Liver (tissue), 8 donors: ENCODE measurements at regions not wholly inside any gene's neighbourhood (a gene's known extent, or its start where the extent isn't known, plus 50 kb on each side); places are given as distances from the start of the nearest gene placed in this dataset.

Source experiments
- DNase-seq: peaks from one replicate; pipeline ENCODE4 v3.0.0-alpha.2; 2017; ENCODE audit warnings: low spot score
- H3K27ac ChIP-seq, 2 donors: one replicate each; pipeline ENCODE4 v1.7.0; 2013; ENCODE audit warnings: inconsistent platforms in 2 of 2, low read length in 2 of 2, control low read depth in 1 of 2, low read depth in 1 of 2, mild to moderate bottlenecking in 1 of 2
- H3K27me3 ChIP-seq, 4 donors: one replicate each; pipeline versions ENCODE4 v1.6.1 to v1.7.0; 2013; ENCODE audit warnings: low read length in 3 of 4, inconsistent platforms in 1 of 4, mild to moderate bottlenecking in 1 of 4, moderate library complexity in 1 of 4; ENCODE audit not compliant: control insufficient read depth in 4 of 4, insufficient read depth in 4 of 4
- H3K36me3 ChIP-seq, 4 donors: one replicate each; pipeline versions ENCODE4 v1.6.1 to v1.7.0; 2013; ENCODE audit warnings: low read length in 3 of 4, mild to moderate bottlenecking in 3 of 4, low read depth in 1 of 4, moderate library complexity in 1 of 4; ENCODE audit not compliant: control insufficient read depth in 4 of 4, insufficient read depth in 3 of 4
- H3K4me1 ChIP-seq, 4 donors: one replicate each; pipeline versions ENCODE4 v1.6.1 to v1.7.0; 2013; ENCODE audit warnings: low read length in 3 of 4, mild to moderate bottlenecking in 3 of 4, moderate library complexity in 1 of 4; ENCODE audit not compliant: control insufficient read depth in 4 of 4, insufficient read depth in 4 of 4
- H3K4me3 ChIP-seq, 3 donors: one replicate each; pipeline versions ENCODE4 v1.6.1 to v1.7.0; 2013; ENCODE audit warnings: low read length in 3 of 3, control low read depth in 1 of 3, low read depth in 1 of 3, mild to moderate bottlenecking in 1 of 3
- H3K9ac ChIP-seq, 2 donors: one replicate each; pipeline ENCODE4 v1.7.0; 2013; ENCODE audit warnings: low read length in 2 of 2, mild to moderate bottlenecking in 2 of 2, moderate library complexity in 2 of 2, control low read depth in 1 of 2, low read depth in 1 of 2
- H3K9me3 ChIP-seq, 4 donors: one replicate each; pipeline versions ENCODE4 v1.6.1 to v1.7.0; 2013; ENCODE audit warnings: low read length in 3 of 4; ENCODE audit not compliant: control insufficient read depth in 4 of 4
- ATF3 ChIP-seq: IDR thresholded peaks from 2 replicates; pipeline ENCODE4 v1.6.1; 2016; ENCODE audit warnings: antibody characterized with exemption
- CTCF ChIP-seq: fragments of 150-350 bp; IDR thresholded peaks from 2 replicates; pipeline ENCODE4 v1.5.1; 2017; ENCODE audit warnings: improper control_type of control experiment, low read depth, low read length; ENCODE audit not compliant: missing input control
- EGR1 ChIP-seq, 2 donors: IDR thresholded peaks; 2 replicates each; pipeline ENCODE4 v1.6.1; 2016 to 2018; ENCODE audit warnings: antibody characterized with exemption in 2 of 2, low read depth in 2 of 2
- FOXA1 ChIP-seq: IDR thresholded peaks from 2 replicates; pipeline ENCODE4 v1.6.1; 2016; ENCODE audit warnings: antibody characterized with exemption
- FOXA2 ChIP-seq: IDR thresholded peaks from 2 replicates; pipeline ENCODE4 v1.6.1; 2016; ENCODE audit warnings: antibody characterized with exemption
- GABPA ChIP-seq, 2 donors: IDR thresholded peaks in 1 of 2; conservative IDR thresholded peaks in 1 of 2; 2 replicates each; pipeline ENCODE4 v1.6.1; 2016; ENCODE audit warnings: antibody characterized with exemption in 2 of 2, mild to moderate bottlenecking in 1 of 2, moderate library complexity in 1 of 2
- HNF4A ChIP-seq, 2 donors: conservative IDR thresholded peaks; 2 replicates each; pipeline ENCODE4 v1.6.1; 2016; ENCODE audit warnings: antibody characterized with exemption in 2 of 2, mild to moderate bottlenecking in 2 of 2
- HNF4G ChIP-seq: IDR thresholded peaks from 2 replicates; pipeline ENCODE4 v1.6.1; 2016; ENCODE audit warnings: antibody characterized with exemption
- JUND ChIP-seq, 2 donors: IDR thresholded peaks; 2 replicates each; pipeline ENCODE4 v1.6.1; 2016; ENCODE audit warnings: antibody characterized with exemption in 2 of 2
- MAX ChIP-seq: IDR thresholded peaks from 2 replicates; pipeline ENCODE4 v1.6.1; 2016; ENCODE audit warnings: antibody characterized with exemption
- NR2F2 ChIP-seq: IDR thresholded peaks from 2 replicates; pipeline ENCODE4 v1.6.1; 2016; ENCODE audit warnings: antibody characterized with exemption
- RAD21 ChIP-seq, 2 donors: IDR thresholded peaks; 2 replicates each; pipeline ENCODE4 v1.6.1; 2016; ENCODE audit warnings: antibody characterized with exemption in 2 of 2, mild to moderate bottlenecking in 2 of 2
- REST ChIP-seq: IDR thresholded peaks from 2 replicates; pipeline ENCODE4 v1.6.1; 2016; ENCODE audit warnings: antibody characterized with exemption, mild to moderate bottlenecking
- RXRA ChIP-seq, 2 donors: IDR thresholded peaks; 2 replicates each; pipeline ENCODE4 v1.6.1; 2017 to 2018; ENCODE audit warnings: antibody characterized with exemption in 2 of 2, mild to moderate bottlenecking in 1 of 2
- SP1 ChIP-seq: IDR thresholded peaks from 2 replicates; pipeline ENCODE4 v1.6.1; 2018; ENCODE audit warnings: antibody characterized with exemption, mild to moderate bottlenecking
- TAF1 ChIP-seq: conservative IDR thresholded peaks from 2 replicates; pipeline ENCODE4 v1.6.1; 2016; ENCODE audit warnings: antibody characterized with exemption, mild to moderate bottlenecking
- YY1 ChIP-seq: IDR thresholded peaks from 2 replicates; pipeline ENCODE4 v1.6.1; 2016; ENCODE audit warnings: antibody characterized with exemption, mild to moderate bottlenecking
- ZBTB33 ChIP-seq: IDR thresholded peaks from 2 replicates; pipeline ENCODE4 v1.6.1; 2016; ENCODE audit warnings: antibody characterized with exemption
- WGBS: extraction: QIAGEN DNeasy Blood & Tissue Kit; methylation state at CpG from one replicate; pipeline ENCODE4 v1.1.7; 2013; 5-methylcytosine and 5-hydroxymethylcytosine counted together
- donor health status: healthy.
- donor health status: healthy.
- donor health status: healthy.
- donor health status: healthy.
- donor health status: healthy.

- no peaks in the 10 kb centered on the region for H3K27me3 ChIP-seq
- H3K9me3 ChIP-seq, result no peaks in the 10 kb centered on the region
- H3K36me3 ChIP-seq, result no peaks in the 10 kb centered on the region
- no peak overlapping the region for H3K9ac ChIP-seq
- no peak overlapping the region for H3K4me3 ChIP-seq
- TF ChIP-seq HNF4G, result no peak
- H3K27ac ChIP-seq, result no peak overlapping the region
- no peaks in the 10 kb centered on the region for H3K4me1 ChIP-seq
- no peak for DNase-seq
Observed at GRCh38 chr6:111925296-111925695, 52.0 kb upstream of the FYN start.

- Histone ChIP-seq H3K36me3 (no peaks in the 10 kb centered on the region), H3K9ac (no peak overlapping the region)
- TF ChIP-seq HNF4G (no peak), RXRA (IDR thresholded peaks at IDR 0.05) (no peak), FOXA2 (no peak), CTCF (no peak), NR2F2 (no peak), MAX (no peak), RAD21 (IDR thresholded peaks at IDR 0.05) (no peak), TAF1 (no peak), HNF4A (conservative IDR thresholded peaks at IDR 0.05) (no peak), GABPA (IDR thresholded peaks at IDR 0.05 in 1 of 2, conservative IDR thresholded peaks at IDR 0.05 in 1 of 2) (no peak), FOXA1 (no peak), ATF3 (no peak), SP1 (no peak), JUND (IDR thresholded peaks at IDR 0.05) (no peak), ZBTB33 (no peak), EGR1 (IDR thresholded peaks at IDR 0.05; ENCODE audit: low read depth in 2 of 2) (no peak)
Observed at GRCh38 chr6:111926731-111927302, 53.6 kb upstream of the FYN start.

GRCh38 chr6:111927321-111927720 lies 54.1 kb upstream of the FYN start:
- Histone ChIP-seq H3K4me1 (no peaks in the 10 kb centered on the region), H3K9me3 (no peaks in the 10 kb centered on the region), H3K4me3 (no peak overlapping the region), H3K36me3 (no peaks in the 10 kb centered on the region), H3K27me3 (no peaks in the 10 kb centered on the region), H3K27ac (no peak overlapping the region), H3K9ac (no peak overlapping the region)
- WGBS, result 72% methylated on average over 7 of the region's 7 CpGs
- DNase-seq, result no peak
- TF ChIP-seq ZBTB33 (no peak), REST (no peak), TAF1 (no peak), HNF4G (no peak), JUND (IDR thresholded peaks at IDR 0.05) (no peak), HNF4A (conservative IDR thresholded peaks at IDR 0.05) (no peak), NR2F2 (no peak), FOXA1 (no peak), ATF3 (no peak), YY1 (no peak), FOXA2 (no peak)

More at GRCh38 chr6:111926731-111927302, 53.6 kb upstream of the FYN start:
- no peaks in the 10 kb centered on the region for H3K27me3 ChIP-seq
- H3K4me1 ChIP-seq, result no peaks in the 10 kb centered on the region
- no peak for DNase-seq
- no peak overlapping the region for H3K27ac ChIP-seq
- H3K4me3 ChIP-seq, result no peak overlapping the region
- 76% methylated on average over 7 of the region's 7 CpGs for WGBS
- no peaks in the 10 kb centered on the region for H3K9me3 ChIP-seq
